ENCODE measurements at regions not wholly inside any gene's neighbourhood (a gene's known extent, or its start where the extent isn't known, plus 50 kb on each side); places are given as distances from the start of the nearest gene placed in this dataset.

- H3K79me2 ChIP-seq (ENCODE audit: insufficient read depth, low read length), result no peaks in the 10 kb centered on the region
- ATAC-seq (ENCODE audit: insufficient read depth, low read depth) (no peak), DNase-seq (no peak)
- H3K4me3 ChIP-seq (ENCODE audit: low read depth in 1 of 2, low read length in 2 of 2), result no peak overlapping the region
- no peak overlapping the region for H3K27ac ChIP-seq (ENCODE audit: low read length)
- peaks cover 7% of the 10 kb centered on the region for H3K27me3 ChIP-seq (ENCODE audit: insufficient read depth, low read length, poor library complexity)
- H3K9me3 ChIP-seq (ENCODE audit: insufficient read depth, low read length, severe bottlenecking), result no peaks in the 10 kb centered on the region
- no peak overlapping the region for H2AFZ ChIP-seq (ENCODE audit: low read depth, low read length)
- no peaks in the 10 kb centered on the region for H4K20me1 ChIP-seq (ENCODE audit: insufficient read depth, low read length)
- no peak for TF ChIP-seq EZH2 (IDR thresholded peaks at IDR 0.05; ENCODE audit: borderline replicate concordance, low read depth, low read length, severe bottlenecking)
- TF ChIP-seq, protein P1, sequence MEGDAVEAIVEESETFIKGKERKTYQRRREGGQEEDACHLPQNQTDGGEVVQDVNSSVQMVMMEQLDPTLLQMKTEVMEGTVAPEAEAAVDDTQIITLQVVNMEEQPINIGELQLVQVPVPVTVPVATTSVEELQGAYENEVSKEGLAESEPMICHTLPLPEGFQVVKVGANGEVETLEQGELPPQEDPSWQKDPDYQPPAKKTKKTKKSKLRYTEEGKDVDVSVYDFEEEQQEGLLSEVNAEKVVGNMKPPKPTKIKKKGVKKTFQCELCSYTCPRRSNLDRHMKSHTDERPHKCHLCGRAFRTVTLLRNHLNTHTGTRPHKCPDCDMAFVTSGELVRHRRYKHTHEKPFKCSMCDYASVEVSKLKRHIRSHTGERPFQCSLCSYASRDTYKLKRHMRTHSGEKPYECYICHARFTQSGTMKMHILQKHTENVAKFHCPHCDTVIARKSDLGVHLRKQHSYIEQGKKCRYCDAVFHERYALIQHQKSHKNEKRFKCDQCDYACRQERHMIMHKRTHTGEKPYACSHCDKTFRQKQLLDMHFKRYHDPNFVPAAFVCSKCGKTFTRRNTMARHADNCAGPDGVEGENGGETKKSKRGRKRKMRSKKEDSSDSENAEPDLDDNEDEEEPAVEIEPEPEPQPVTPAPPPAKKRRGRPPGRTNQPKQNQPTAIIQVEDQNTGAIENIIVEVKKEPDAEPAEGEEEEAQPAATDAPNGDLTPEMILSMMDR (IDR thresholded peaks at IDR 0.05; ENCODE audit: borderline replicate concordance, extremely low read depth, low read length, poor library complexity, severe bottlenecking), result no peak
- peaks cover 5% of the 10 kb centered on the region for H3K4me1 ChIP-seq (ENCODE audit: insufficient read depth, low read length)
- H3K9ac ChIP-seq (ENCODE audit: low read depth, low read length), result no peak overlapping the region
- no peak overlapping the region for H3K4me2 ChIP-seq (ENCODE audit: insufficient read depth, low read length)
- H3K36me3 ChIP-seq (ENCODE audit: insufficient read depth, low read length), result no peaks in the 10 kb centered on the region
These were observed 217.1 kb downstream of the CSNK2A3 start for GRCh38 chr11:11135820-11136476.

GRCh38 chr11:11129118-11129517 lies 223.9 kb downstream of the CSNK2A3 start:
- no peak overlapping the region for H3K4me3 ChIP-seq (ENCODE audit: low read depth in 1 of 2, low read length in 2 of 2)
- no peaks in the 10 kb centered on the region for H3K9me3 ChIP-seq (ENCODE audit: insufficient read depth, low read length, severe bottlenecking)
- DNase-seq (no peak), ATAC-seq (ENCODE audit: insufficient read depth, low read depth) (no peak)
- no peaks in the 10 kb centered on the region for H3K36me3 ChIP-seq (ENCODE audit: insufficient read depth, low read length)
- no peaks in the 10 kb centered on the region for H3K79me2 ChIP-seq (ENCODE audit: insufficient read depth, low read length)
- no peak for TF ChIP-seq EZH2 (IDR thresholded peaks at IDR 0.05; ENCODE audit: borderline replicate concordance, low read depth, low read length, severe bottlenecking)
- TF ChIP-seq, protein P1 (IDR thresholded peaks at IDR 0.05; ENCODE audit: borderline replicate concordance, extremely low read depth, low read length, poor library complexity, severe bottlenecking), result no peak
- H3K27ac ChIP-seq (ENCODE audit: low read length), result no peak overlapping the region
- no peaks in the 10 kb centered on the region for H4K20me1 ChIP-seq (ENCODE audit: insufficient read depth, low read length)
- H2AFZ ChIP-seq (ENCODE audit: low read depth, low read length), result no peak overlapping the region
- no peaks in the 10 kb centered on the region for H3K4me1 ChIP-seq (ENCODE audit: insufficient read depth, low read length)
- H3K9ac ChIP-seq (ENCODE audit: low read depth, low read length), result no peak overlapping the region
- peaks cover 4% of the 10 kb centered on the region for H3K27me3 ChIP-seq (ENCODE audit: insufficient read depth, low read length, poor library complexity)
- H3K4me2 ChIP-seq (ENCODE audit: insufficient read depth, low read length), result no peak overlapping the region

DNA sequence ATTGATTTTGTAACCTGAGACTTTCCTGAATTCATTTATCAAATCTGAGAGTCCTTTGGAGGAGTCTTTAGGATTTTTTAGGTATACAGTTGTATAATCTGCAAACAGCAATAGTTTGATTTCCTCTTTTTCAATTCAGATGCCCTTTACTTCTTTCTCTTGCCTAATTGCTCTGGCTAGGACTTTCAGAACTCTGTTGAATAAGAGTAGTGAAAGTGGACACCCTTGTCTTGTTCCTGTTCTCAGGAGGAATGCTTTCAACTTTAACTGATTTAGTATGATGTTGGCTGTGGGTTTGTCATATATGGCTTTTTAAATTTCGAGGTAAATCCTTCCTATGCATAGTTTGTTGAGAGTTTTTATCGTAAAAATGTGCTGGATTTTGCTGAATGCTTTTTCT lies 227.4 kb downstream of the CSNK2A3 start:
- no peaks in the 10 kb centered on the region for H3K4me1 ChIP-seq (ENCODE audit: insufficient read depth, low read length)
- no peaks in the 10 kb centered on the region for H3K79me2 ChIP-seq (ENCODE audit: insufficient read depth, low read length)
- peaks cover 4% of the 10 kb centered on the region for H3K27me3 ChIP-seq (ENCODE audit: insufficient read depth, low read length, poor library complexity)
- no peaks in the 10 kb centered on the region for H3K9me3 ChIP-seq (ENCODE audit: insufficient read depth, low read length, severe bottlenecking)
- no peak overlapping the region for H3K27ac ChIP-seq (ENCODE audit: low read length)
- no peaks in the 10 kb centered on the region for H4K20me1 ChIP-seq (ENCODE audit: insufficient read depth, low read length)
- H3K4me2 ChIP-seq (ENCODE audit: insufficient read depth, low read length), result no peak overlapping the region
- H3K36me3 ChIP-seq (ENCODE audit: insufficient read depth, low read length), result no peaks in the 10 kb centered on the region
- no peak for DNase-seq
- H2AFZ ChIP-seq (ENCODE audit: low read depth, low read length), result no peak overlapping the region
- no peak overlapping the region for H3K4me3 ChIP-seq (ENCODE audit: low read depth in 1 of 2, low read length in 2 of 2)
- no peak for ATAC-seq (ENCODE audit: insufficient read depth, low read depth)
- no peak overlapping the region for H3K9ac ChIP-seq (ENCODE audit: low read depth, low read length)
- TF ChIP-seq EZH2 (IDR thresholded peaks at IDR 0.05; ENCODE audit: borderline replicate concordance, low read depth, low read length, severe bottlenecking), result no peak
- TF ChIP-seq, protein P1 (IDR thresholded peaks at IDR 0.05; ENCODE audit: borderline replicate concordance, extremely low read depth, low read length, poor library complexity, severe bottlenecking), result no peak

Measured in DND-41 (cell line).